Mammary epithelial cell (primary cell): ENCODE measurements at regions not wholly inside any gene's neighbourhood (a gene's known extent, or its start where the extent isn't known, plus 50 kb on each side); places are given as distances from the start of the nearest gene placed in this dataset.

Source experiments
- CTCF ChIP-seq, 2 donors: IDR thresholded peaks in 1 of 2; conservative IDR thresholded peaks in 1 of 2; 2 replicates each; pipeline ENCODE4 v1.5.1; 2011 to 2012; ENCODE audit warnings: inconsistent platforms in 2 of 2, low read length in 2 of 2, mild to moderate bottlenecking in 2 of 2, control low read depth in 1 of 2, low read depth in 1 of 2; ENCODE audit not compliant: insufficient read depth in 1 of 2; ENCODE audit errors: extremely low read depth in 1 of 2
- EZH2 ChIP-seq: IDR thresholded peaks from 2 replicates; pipeline ENCODE4 v1.6.1; 2012; ENCODE audit warnings: low read length, inconsistent platforms, borderline replicate concordance

- TF ChIP-seq CTCF (conservative IDR thresholded peaks at IDR 0.05 in 1 of 2, IDR thresholded peaks at IDR 0.05 in 1 of 2; ENCODE audit: extremely low read depth in 1 of 2, insufficient read depth in 1 of 2, low read depth in 1 of 2, low read length in 2 of 2) = no peak
- no peak for TF ChIP-seq EZH2
Measured at GRCh38 chr9:11551106-11551505, 938.3 kb upstream of the PTPRD start.
